Ascending aorta (tissue), 2 donors: ENCODE measurements at regions not wholly inside any gene's neighbourhood (a gene's known extent, or its start where the extent isn't known, plus 50 kb on each side); places are given as distances from the start of the nearest gene placed in this dataset.
"Not testable (repeated sequence)": the region's sequence is repeated elsewhere in the genome, so short reads cannot be mapped to it uniquely, and the experiment has no call there.

Experiments used
- DNase-seq, 2 donors: peaks; one replicate each; pipeline ENCODE4 v3.0.0-alpha.2; 2019; ENCODE audit warnings: low spot score in 2 of 2
- H3K27ac ChIP-seq, 2 donors: fragments of 200-600 bp; sonication (generic); one replicate each; pipeline ENCODE4 v1.5.1; 2016 to 2017; ENCODE audit warnings: mild to moderate bottlenecking in 1 of 2
- H3K27me3 ChIP-seq: fragments of 200-600 bp; sonication (generic); one replicate; pipeline ENCODE4 v1.5.1; 2017
- H3K36me3 ChIP-seq, 2 donors: fragments of 200-600 bp; sonication (generic); one replicate each; pipeline ENCODE4 v1.5.1; 2016
- H3K4me1 ChIP-seq, 2 donors: fragments of 200-600 bp; sonication (generic); one replicate each; pipeline ENCODE4 v1.5.1; 2016 to 2017; ENCODE audit warnings: mild to moderate bottlenecking in 1 of 2
- H3K4me3 ChIP-seq, 2 donors: fragments of 200-600 bp; sonication (generic); one replicate each; pipeline ENCODE4 v1.5.1; 2016 to 2017; ENCODE audit warnings: mild to moderate bottlenecking in 1 of 2
- H3K9me3 ChIP-seq, 2 donors: fragments of 200-600 bp; sonication (generic); one replicate each; pipeline ENCODE4 v1.5.1; 2016
- intact Hi-C: fragments of 100-400 bp; cut with DNase I; formaldehyde crosslinking; loops from one replicate; pipeline ENCODE4 v1.15.1; 2023
- TF ChIP-seq, protein P1 (sequence below), 3 experiments: fragments of 200-600 bp in 2 of 3; fragments of 450-650 bp in 1 of 3; sonication (generic) in 2 of 3; IDR thresholded peaks; one replicate each; pipeline ENCODE4 v1.5.1; 2016 to 2019; ENCODE audit warnings: antibody characterized with exemption in 3 of 3, mild to moderate bottlenecking in 1 of 3, moderate library complexity in 1 of 3

DNA sequence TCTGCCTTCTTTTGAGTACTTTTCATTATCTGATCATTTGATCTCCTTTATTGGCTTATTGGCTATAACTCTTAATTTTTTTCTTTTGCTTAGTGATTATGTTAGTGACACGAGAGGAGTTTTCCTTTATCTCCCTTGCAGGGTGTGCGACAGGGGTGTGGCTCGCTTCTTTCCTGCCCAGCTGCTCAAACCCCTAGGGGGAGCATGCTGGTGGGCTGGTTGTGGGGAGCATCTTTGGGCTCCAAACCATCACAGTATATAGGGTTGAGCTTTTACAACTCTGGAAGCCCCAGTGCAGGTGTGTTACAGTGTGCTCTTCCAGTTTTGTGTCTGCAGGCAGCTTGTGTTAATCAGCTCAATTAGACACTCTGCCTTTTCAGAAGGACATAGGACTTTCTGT is 357.0 kb upstream of the TMEFF2 start:
- no peak for DNase-seq
- intact Hi-C loops: no loop called here
- no peaks in the 10 kb centered on the region for H3K4me1 ChIP-seq
- H3K4me3 ChIP-seq: no peak overlapping the region
- no peaks in the 10 kb centered on the region for H3K9me3 ChIP-seq
- H3K27me3 ChIP-seq: no peaks in the 10 kb centered on the region
- no peaks in the 10 kb centered on the region for H3K36me3 ChIP-seq
- TF ChIP-seq, protein P1, sequence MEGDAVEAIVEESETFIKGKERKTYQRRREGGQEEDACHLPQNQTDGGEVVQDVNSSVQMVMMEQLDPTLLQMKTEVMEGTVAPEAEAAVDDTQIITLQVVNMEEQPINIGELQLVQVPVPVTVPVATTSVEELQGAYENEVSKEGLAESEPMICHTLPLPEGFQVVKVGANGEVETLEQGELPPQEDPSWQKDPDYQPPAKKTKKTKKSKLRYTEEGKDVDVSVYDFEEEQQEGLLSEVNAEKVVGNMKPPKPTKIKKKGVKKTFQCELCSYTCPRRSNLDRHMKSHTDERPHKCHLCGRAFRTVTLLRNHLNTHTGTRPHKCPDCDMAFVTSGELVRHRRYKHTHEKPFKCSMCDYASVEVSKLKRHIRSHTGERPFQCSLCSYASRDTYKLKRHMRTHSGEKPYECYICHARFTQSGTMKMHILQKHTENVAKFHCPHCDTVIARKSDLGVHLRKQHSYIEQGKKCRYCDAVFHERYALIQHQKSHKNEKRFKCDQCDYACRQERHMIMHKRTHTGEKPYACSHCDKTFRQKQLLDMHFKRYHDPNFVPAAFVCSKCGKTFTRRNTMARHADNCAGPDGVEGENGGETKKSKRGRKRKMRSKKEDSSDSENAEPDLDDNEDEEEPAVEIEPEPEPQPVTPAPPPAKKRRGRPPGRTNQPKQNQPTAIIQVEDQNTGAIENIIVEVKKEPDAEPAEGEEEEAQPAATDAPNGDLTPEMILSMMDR (IDR thresholded peaks at IDR 0.05): no peak
- H3K27ac ChIP-seq: no peak overlapping the region

DNA sequence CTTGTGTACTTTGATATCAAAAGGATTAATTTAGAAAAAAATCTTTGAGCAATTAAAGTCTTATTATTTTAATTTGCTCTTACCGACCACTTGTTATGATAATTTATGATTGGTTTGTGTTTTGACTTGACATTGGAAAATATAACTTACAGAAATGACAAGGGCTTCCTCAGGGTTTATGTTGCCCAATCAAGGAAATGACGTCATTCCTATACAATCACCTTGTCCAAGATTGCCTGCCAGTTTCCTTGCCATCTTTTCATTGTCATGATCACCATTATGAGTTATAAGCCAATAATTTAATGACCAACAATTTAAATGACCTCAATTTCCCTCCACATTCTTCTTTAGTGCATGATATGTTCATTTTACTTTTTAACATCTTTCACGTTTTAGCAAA is 351.8 kb upstream of the TMEFF2 start:
- DNase-seq: no peak
- no peak overlapping the region for H3K4me3 ChIP-seq
- no peaks in the 10 kb centered on the region for H3K36me3 ChIP-seq
- TF ChIP-seq, protein P1 (IDR thresholded peaks at IDR 0.05): no peak
- no peak overlapping the region for H3K27ac ChIP-seq
- H3K27me3 ChIP-seq: no peaks in the 10 kb centered on the region
- H3K4me1 ChIP-seq: no peaks in the 10 kb centered on the region
- intact Hi-C loops: no loop called here
- H3K9me3 ChIP-seq: no peaks in the 10 kb centered on the region

DNA sequence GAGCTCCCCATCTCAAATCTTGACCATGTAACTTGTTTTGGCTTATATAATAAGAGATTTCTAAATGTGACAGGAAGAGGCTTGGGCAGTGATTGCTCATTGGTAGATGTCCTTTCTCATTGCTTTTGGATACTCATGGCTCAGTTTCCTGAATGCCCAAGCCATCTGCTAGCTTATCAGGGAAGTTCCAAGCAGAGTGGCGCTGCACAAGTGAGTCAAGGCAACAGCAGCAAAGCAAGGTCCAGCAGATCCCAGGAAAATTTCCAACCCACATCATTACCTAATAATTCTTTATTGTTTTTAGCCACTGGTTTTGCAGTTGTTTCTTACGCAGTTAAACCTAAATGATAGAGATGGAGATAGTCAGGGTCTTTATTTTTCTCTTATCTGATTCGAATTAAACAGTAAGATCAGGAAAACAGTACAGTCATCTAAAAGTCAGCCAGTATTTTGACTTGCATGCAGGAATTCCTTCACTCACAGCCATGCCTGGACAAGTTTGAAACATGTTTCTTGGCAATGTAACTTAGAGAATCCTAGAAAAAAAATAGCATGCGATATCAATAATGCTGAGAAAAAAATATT is 349.7 kb upstream of the TMEFF2 start:
- Histone ChIP-seq H3K27ac (no peak overlapping the region), H3K27me3 (no peaks in the 10 kb centered on the region), H3K36me3 (no peaks in the 10 kb centered on the region), H3K4me1 (no peaks in the 10 kb centered on the region), H3K9me3 (no peaks in the 10 kb centered on the region), H3K4me3 (no peak overlapping the region)
- intact Hi-C loops: no loop called here
- TF ChIP-seq, protein P1 (IDR thresholded peaks at IDR 0.05): no peak
- DNase-seq: no peak

DNA sequence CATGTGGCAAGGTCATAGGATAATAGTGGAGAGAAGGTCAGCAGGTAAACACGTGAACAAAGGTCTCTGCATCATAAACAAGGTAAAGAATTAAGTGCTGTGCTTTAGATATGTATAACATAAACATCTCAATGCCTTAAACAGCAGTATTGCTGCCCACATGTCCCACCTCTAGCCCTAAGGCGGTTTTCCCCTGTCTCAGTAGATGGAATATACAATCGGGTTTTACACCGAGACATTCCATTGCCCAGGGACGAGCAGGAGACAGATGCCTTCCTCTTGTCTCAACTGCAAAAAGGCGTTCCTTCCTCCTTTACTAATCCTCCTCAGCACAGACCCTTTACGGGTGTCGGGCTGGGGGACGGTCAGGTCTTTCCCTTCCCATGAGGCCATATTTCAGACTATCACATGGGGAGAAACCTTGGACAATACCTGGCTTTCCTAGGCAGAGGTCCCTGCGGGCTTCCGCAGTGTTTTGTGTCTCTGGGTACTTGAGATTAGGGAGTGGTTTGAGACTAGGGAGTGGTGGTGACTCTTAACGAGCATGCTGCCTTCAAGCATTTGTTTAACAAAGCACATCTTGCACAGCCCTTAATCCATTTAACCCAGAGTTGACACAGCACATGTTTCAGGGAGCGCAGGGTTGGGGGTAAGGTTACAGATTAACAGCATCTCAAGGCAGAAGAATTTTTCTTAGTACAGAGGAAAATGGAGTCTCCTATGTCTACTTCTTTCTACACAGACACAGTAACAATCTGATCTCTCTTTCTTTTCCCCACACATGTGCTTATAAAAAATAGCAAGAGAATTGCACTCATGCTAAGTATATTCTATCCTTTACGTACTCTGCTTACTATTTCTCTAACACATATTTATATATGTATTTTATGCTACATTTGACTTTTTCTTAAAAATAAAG is 347.7 kb upstream of the TMEFF2 start:
- intact Hi-C loops, DNase-seq, H3K9me3 ChIP-seq, H3K4me1 ChIP-seq, H3K27ac ChIP-seq, H3K27me3 ChIP-seq, H3K36me3 ChIP-seq, H3K4me3 ChIP-seq: not testable (repeated sequence)

DNA sequence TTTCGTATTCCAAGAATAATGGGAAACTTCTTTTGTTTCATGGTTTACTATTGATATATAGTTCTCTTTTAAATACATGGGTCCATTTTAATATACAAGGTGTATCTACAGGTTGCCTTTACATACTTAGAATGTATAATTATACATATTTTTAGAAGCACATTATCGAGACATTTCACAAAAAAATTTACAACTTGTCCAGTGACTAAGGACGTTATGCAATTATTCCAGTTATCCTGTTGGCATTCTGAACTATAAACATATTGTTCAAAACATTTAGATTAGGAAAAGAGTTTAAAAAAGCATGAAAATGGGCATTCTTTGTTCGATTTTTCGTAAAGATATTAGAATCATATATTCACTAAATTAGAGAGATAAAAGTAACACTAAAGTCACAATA is 344.6 kb upstream of the TMEFF2 start:
- no peaks in the 10 kb centered on the region for H3K4me1 ChIP-seq
- H3K4me3 ChIP-seq: no peak overlapping the region
- no peaks in the 10 kb centered on the region for H3K36me3 ChIP-seq
- H3K27me3 ChIP-seq: no peaks in the 10 kb centered on the region
- intact Hi-C loops: no loop called here
- no peak overlapping the region for H3K27ac ChIP-seq
- TF ChIP-seq, protein P1 (IDR thresholded peaks at IDR 0.05): no peak
- no peak for DNase-seq
- no peaks in the 10 kb centered on the region for H3K9me3 ChIP-seq

DNA sequence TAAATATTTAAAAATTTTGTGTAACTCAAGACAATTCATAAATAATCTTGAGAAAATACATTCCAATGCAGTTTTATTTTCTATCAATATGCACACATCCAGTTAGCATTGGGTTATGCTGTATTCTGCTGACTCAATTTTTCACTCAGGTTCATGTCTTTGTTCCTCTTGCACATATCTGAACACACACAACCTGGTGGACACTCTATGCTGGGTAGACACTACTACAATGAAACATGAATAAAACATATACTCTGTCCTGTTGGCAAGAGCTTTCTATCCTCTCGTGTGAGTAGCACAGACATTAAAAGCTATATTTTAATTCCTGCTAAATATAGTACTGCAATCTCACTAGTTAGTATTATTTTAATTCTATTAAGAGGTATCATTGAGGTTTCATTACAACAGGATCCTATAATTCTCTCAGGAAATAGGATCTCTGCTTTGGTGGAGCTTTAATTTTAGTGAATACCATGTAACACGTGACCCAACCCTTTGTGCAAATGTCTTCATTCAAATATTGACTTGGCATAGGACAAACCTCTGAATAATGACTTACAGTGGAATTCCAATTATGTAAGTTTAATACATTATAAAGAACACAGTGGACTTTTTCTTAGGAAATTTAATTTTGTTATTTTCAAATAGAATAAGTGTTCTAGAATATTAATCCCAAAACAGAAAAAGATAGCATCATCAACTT is 342.3 kb upstream of the TMEFF2 start:
- no peaks in the 10 kb centered on the region for H3K9me3 ChIP-seq
- no peak overlapping the region for H3K27ac ChIP-seq
- no peaks in the 10 kb centered on the region for H3K4me1 ChIP-seq
- TF ChIP-seq, protein P1 (IDR thresholded peaks at IDR 0.05): no peak
- intact Hi-C loops: no loop called here
- DNase-seq: no peak
- H3K27me3 ChIP-seq: no peaks in the 10 kb centered on the region
- H3K36me3 ChIP-seq: no peaks in the 10 kb centered on the region
- no peak overlapping the region for H3K4me3 ChIP-seq
